Putamen (tissue), 1 donor: ENCODE measurements at regions not wholly inside any gene's neighbourhood (a gene's known extent, or its start where the extent isn't known, plus 50 kb on each side); places are given as distances from the start of the nearest gene placed in this dataset.

Experiments used
- DNase-seq: peaks from one replicate; pipeline ENCODE4 v3.0.0-alpha.2; 2016; ENCODE audit warnings: low spot score

- DNase-seq, result no peak
Observed at GRCh38 chr14:87879389-87879788, 113.6 kb downstream of the GALC start.

- DNase-seq, result no peak
Observed at GRCh38 chr14:87878959-87879358, 114.0 kb downstream of the GALC start.

- DNase-seq, result no peak
Observed at GRCh38 chr14:87877877-87878276, 115.1 kb downstream of the GALC start.

- DNase-seq, result no peak
Observed at GRCh38 chr14:87874676-87875075, 118.3 kb downstream of the GALC start.

- DNase-seq, result no peak
Observed at GRCh38 chr14:87873741-87874140, 119.2 kb downstream of the GALC start.

GRCh38 chr14:87869619-87870583 is 123.1 kb downstream of the GALC start:
- peak; percentile 57 for DNase-seq

GRCh38 chr14:87868920-87869319 is 124.1 kb downstream of the GALC start:
- no peak for DNase-seq

GRCh38 chr14:87866116-87866515 is 126.9 kb downstream of the GALC start:
- no peak for DNase-seq

- DNase-seq, result no peak
Observed at GRCh38 chr14:87864356-87865270, 128.4 kb downstream of the GALC start.

GRCh38 chr14:87863047-87863446 is 129.9 kb downstream of the GALC start:
- DNase-seq, result no peak

GRCh38 chr14:87852107-87852506 is 140.9 kb downstream of the GALC start:
- no peak for DNase-seq

- no peak for DNase-seq
Observed at GRCh38 chr14:87851190-87851589, 141.8 kb downstream of the GALC start.

- no peak for DNase-seq
Observed at GRCh38 chr14:87847216-87847755, 145.7 kb downstream of the GALC start.

GRCh38 chr14:87840906-87841305 is 152.1 kb downstream of the GALC start:
- no peak for DNase-seq

- no peak for DNase-seq
Observed at GRCh38 chr14:87838931-87839330, 154.1 kb downstream of the GALC start.

- DNase-seq, result no peak
Observed at GRCh38 chr14:87837296-87837695, 155.7 kb downstream of the GALC start.

GRCh38 chr14:87834594-87834993 is 158.4 kb downstream of the GALC start:
- DNase-seq, result no peak

- DNase-seq, result no peak
Observed at GRCh38 chr14:87833026-87833425, 160.0 kb downstream of the GALC start.

- no peak for DNase-seq
Observed at GRCh38 chr14:87830443-87831096, 162.4 kb downstream of the GALC start.

- no peak for DNase-seq
Observed at GRCh38 chr14:87829543-87829942, 163.4 kb downstream of the GALC start.

GRCh38 chr14:87824266-87824665 is 168.7 kb downstream of the GALC start:
- DNase-seq, result no peak

GRCh38 chr14:87816416-87816815 is 176.6 kb downstream of the GALC start:
- no peak for DNase-seq
